GM12872 (cell line): ENCODE measurements at regions not wholly inside any gene's neighbourhood (a gene's known extent, or its start where the extent isn't known, plus 50 kb on each side); places are given as distances from the start of the nearest gene placed in this dataset.

ENCODE experiments used
- TF ChIP-seq, protein P1 (sequence below): IDR thresholded peaks from 3 replicates; pipeline ENCODE4 v1.5.1; 2011; ENCODE audit warnings: low read depth, mild to moderate bottlenecking, low read length, moderate library complexity; ENCODE audit not compliant: insufficient read depth

DNA sequence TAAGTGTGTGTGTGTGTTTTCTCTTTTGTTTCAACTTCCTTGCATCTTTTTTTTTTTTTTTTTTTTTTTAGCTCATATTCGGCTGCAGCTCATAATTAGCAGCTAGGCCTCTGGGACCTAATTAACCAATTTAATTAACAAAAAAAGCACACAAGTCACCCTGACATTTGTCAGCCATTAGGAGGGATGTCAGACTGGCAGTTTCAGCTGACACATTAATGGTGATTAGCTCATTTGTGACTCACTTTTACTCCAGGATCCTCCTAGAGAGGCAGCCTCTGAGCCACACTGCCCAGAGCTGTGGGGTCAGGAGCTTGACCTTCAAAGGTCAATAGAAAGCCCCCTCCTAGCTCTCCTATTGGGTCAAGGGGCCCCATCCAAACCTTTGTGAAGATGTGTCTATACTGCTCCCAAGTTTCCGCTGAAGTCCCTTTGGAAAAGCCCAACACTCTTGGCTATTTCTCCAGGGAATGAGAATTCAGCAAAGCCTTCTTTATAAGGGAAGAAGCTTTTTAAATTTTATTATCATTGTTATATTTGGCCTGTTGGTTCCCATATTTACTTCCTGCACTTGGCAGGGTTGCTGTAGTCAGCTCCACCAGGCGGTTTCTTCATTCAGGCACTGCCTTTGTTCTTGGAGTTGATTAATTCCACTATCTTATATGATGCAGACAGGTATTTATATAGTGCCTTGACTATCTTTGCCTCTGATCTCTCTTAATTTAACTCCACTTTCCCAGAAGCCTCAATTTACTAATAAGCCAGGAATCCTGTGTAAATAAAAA, 109.5 kb upstream of the HABP2 start:
- TF ChIP-seq, protein P1, sequence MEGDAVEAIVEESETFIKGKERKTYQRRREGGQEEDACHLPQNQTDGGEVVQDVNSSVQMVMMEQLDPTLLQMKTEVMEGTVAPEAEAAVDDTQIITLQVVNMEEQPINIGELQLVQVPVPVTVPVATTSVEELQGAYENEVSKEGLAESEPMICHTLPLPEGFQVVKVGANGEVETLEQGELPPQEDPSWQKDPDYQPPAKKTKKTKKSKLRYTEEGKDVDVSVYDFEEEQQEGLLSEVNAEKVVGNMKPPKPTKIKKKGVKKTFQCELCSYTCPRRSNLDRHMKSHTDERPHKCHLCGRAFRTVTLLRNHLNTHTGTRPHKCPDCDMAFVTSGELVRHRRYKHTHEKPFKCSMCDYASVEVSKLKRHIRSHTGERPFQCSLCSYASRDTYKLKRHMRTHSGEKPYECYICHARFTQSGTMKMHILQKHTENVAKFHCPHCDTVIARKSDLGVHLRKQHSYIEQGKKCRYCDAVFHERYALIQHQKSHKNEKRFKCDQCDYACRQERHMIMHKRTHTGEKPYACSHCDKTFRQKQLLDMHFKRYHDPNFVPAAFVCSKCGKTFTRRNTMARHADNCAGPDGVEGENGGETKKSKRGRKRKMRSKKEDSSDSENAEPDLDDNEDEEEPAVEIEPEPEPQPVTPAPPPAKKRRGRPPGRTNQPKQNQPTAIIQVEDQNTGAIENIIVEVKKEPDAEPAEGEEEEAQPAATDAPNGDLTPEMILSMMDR: no peak

DNA sequence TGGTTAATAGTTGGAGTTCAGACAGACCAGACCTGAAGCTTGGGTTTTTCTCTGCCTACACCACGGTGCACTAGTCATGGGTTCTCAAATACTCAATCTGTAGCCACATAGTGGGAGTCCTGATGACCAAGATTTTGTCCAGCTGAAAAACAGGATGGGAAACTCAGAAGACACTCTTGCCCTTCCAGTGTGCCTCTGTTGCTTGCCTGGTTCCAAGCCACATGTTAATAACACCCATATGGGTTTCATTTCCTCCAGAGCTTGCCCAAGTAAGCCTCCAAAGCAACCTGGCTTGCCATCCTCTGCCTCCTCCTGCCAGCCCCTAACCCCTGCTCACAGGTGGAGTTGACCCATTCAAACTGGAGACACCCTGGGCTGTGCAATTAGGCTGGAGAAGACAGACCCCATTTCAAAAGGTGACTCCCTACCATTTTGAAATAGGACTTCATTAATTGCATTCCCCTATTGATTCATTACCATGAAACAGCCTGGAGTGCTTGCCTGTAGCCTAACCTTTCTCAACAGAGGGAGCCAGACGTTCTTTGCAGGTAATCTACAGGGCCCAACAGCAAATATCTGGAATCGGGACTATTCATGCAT, 108.0 kb upstream of the HABP2 start:
- TF ChIP-seq, protein P1: no peak

DNA sequence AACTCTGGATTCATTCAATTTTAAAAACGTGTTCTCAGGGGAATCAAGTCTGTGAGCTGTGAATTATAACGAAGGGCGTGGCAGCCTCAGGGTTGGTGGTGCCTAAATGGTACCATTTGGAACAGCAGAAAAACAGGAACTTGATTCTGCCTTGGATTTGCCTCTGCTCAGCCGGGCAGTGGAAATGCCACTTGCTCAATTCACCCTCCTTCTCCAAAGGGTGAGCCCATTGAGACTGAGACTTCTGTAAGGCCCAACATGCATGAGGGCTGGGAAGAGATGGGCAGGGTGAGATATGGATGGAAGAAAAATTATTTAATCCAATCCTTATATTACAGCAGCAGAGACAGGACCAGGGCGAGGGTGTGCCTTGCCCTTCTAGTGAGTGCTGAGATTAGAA, 107.1 kb upstream of the HABP2 start:
- TF ChIP-seq, protein P1: no peak

DNA sequence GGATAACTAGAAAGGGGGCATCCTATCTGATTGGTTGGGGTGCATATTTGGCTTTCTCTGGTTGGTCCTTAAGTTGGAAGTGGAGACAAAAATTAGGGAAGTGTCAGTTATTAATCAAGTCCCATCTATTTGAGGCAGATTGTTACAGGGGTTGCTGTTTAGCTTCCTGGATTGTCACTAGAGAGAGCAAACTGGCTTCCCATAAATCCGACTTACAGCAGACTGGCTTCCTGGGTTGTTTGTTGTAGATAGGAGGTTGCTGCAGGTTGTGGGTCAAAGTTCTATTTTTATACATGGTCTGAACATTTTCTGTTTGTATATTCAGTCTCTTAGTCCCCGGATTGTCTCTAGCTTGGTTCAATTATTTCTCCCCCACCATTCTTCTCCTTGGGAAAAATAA, 106.1 kb upstream of the HABP2 start:
- TF ChIP-seq, protein P1: no peak

DNA sequence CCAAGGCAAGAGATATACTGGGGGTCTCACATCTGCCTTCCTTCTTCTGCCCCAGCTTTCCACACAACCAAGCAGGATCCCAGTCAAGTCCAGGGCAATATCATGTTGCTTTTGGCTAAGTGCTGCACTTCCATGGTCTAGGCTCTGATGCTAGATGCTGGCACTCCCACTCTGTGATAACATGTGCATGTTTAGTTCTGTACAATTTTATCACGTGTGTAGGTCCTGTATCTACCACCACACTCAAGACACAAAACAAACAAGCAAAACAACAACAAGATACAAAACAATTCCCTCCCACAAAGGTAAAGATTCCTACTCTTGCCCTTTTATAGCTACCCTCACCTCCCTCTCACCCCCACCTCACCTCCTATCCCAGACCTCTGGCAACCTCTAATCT, 105.6 kb upstream of the HABP2 start:
- TF ChIP-seq, protein P1: no peak

DNA sequence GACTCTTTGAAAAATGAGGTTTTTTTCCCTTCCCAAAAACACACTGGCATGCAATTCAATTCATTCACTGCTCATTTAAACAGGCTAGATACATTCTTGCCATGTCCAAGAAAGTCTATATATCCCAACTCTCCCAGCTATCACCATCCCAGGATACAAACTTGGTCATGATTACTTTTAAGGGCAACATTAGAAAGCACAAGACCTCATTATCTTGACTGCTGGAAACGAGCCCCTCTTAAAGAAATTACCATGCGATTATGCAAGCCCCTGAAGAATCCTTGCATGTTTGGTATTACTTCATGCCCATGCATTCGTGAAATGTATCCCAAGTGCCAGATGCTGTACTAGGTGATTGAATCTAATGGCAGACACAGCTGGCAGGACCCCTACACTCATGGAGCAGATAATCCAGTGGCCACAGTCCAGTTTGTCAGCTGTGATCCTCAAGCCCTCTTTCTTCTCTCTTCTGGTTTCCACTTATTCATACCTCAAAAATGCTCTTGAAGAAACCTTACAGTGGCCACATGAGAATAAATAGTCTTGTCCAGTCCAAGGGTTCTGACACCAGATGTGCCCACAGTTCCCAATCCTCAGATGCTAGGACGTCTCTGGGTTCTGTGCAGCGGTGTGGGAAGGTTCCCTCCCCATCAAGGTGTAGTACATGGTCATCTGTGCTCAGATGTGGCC, 103.7 kb upstream of the HABP2 start:
- TF ChIP-seq, protein P1: no peak

DNA sequence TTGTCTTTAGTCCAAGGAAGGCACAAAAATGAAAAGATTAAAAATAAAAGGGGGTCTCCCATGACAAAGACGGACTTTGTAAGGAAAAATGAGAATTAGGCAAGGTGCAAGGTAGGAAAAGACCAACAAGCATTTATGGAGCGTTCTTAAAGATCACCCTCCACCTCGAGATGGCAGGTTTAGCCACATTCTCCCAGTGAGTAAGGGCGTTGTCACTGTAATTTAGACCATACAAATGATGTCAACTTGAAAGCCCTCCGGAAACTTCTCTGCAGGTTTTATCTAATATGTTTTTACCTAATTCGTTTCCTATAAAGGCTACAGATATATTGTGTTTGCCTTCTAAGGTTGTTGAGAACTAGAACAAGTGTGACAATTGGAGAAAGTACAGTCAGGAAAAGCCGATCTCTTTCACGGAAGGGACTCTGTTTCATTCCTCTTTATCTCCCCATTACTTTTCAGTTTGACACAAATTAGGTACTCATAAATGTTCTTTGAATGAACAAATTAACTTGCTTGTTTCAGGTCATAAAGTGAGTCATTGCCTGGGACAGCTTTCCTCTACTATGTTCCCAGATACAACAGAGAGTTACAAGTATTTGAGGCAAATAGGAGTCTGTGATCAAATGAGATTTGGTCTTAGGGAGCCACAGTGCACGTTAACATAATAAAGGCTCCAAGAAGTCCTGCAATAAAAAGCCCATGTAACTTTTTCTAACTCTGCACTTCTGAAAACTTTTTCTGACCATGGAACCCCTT, 102.6 kb upstream of the HABP2 start:
- TF ChIP-seq, protein P1: no peak
